GM12878 (cell line): ENCODE measurements at regions not wholly inside any gene's neighbourhood (a gene's known extent, or its start where the extent isn't known, plus 50 kb on each side); places are given as distances from the start of the nearest gene placed in this dataset.

Experiments used
- ATAC-seq: fragments of 200-7000 bp; cut with Tn5 transposase; 3 replicates; pipeline ENCODE4 v1.9.1; 2020; ENCODE audit warnings: mild to moderate bottlenecking, moderate library complexity
- BruUV-seq: library from RNA; stranded (reverse); fragments of 400-500 nt; replicated peaks from 2 replicates; lab custom pipeline; 2021; lab: Mats Ljungman, UMichigan
- CTCF ChIA-PET: fragments of 300-600 bp; sonication (Branson Sonifier 250); formaldehyde crosslinking; extraction: SDS; loops from one replicate; lab custom pipeline; 2021; ENCODE audit warnings: inconsistent platforms; lab: Yijun Ruan, JAX
- POLR2A ChIA-PET: fragments of 350-600 bp; formaldehyde crosslinking; extraction: SDS; loops from one replicate; lab custom pipeline; 2021; ENCODE audit warnings: inconsistent platforms; lab: Charles Lee
- RAD21 ChIA-PET: fragments of 300-600 bp; sonication (Branson Sonifier 250); formaldehyde crosslinking; loops from one replicate; lab custom pipeline; 2023; ENCODE audit warnings: antibody characterized with exemption; ENCODE audit not compliant: unreplicated experiment; lab: Charles Lee
- SMC1A ChIA-PET: fragments of 300-600 bp; sonication (Branson Sonifier 250); formaldehyde crosslinking; loops from one replicate; lab custom pipeline; 2023; ENCODE audit not compliant: unreplicated experiment, uncharacterized antibody; lab: Charles Lee
- DNase-seq: peaks from one replicate; pipeline ENCODE4 v3.0.0-alpha.2; 2011; ENCODE audit warnings: low read depth, low spot score
- FAIRE-seq: peaks from 3 replicates; lab custom pipeline; 2011; peaks lifted over from hg19 to GRCh38; lab: Jason Lieb, UNC
- H2AFZ ChIP-seq: 2 replicates; pipeline ENCODE4 v1.6.0; 2011; ENCODE audit warnings: low read depth, low read length, control low read depth; ENCODE audit not compliant: control insufficient read depth
- H3K27ac ChIP-seq: 2 replicates; pipeline ENCODE4 v1.5.1; 2011; ENCODE audit warnings: control low read depth; ENCODE audit not compliant: control insufficient read depth, insufficient read depth
- H3K27me3 ChIP-seq, 2 experiments: replicated peaks in 1 of 2; 2 replicates each; pipeline versions ENCODE4 v1.6.0 to v1.6.1; 2011; ENCODE audit warnings: low read length in 1 of 2; ENCODE audit not compliant: control insufficient read depth in 2 of 2, insufficient read depth in 2 of 2
- H3K36me3 ChIP-seq, 2 experiments: 2 replicates each; pipeline ENCODE4 v1.5.1; 2011; ENCODE audit warnings: low read length in 1 of 2; ENCODE audit not compliant: control insufficient read depth in 2 of 2, insufficient read depth in 2 of 2
- H3K4me1 ChIP-seq: 2 replicates; pipeline ENCODE4 v1.6.1; 2011; ENCODE audit warnings: mild to moderate bottlenecking, low read length, moderate library complexity, mixed read lengths; ENCODE audit not compliant: control insufficient read depth, insufficient read depth
- H3K4me2 ChIP-seq: 2 replicates; pipeline ENCODE4 v1.6.0; 2011; ENCODE audit warnings: control low read depth; ENCODE audit not compliant: control insufficient read depth, insufficient read depth
- H3K4me3 ChIP-seq: fragments of 200-600 bp; sonication (generic); 2 replicates; pipeline ENCODE4 v1.5.1; 2016
- H3K79me2 ChIP-seq: 2 replicates; pipeline ENCODE4 v1.6.0; 2011; ENCODE audit warnings: low read length; ENCODE audit not compliant: control insufficient read depth, insufficient read depth
- H3K9ac ChIP-seq: 2 replicates; pipeline ENCODE4 v1.8.0; 2011; ENCODE audit warnings: low read length, control low read depth, mixed read lengths; ENCODE audit not compliant: control insufficient read depth, insufficient read depth
- H3K9me3 ChIP-seq: replicated peaks from 3 replicates; pipeline ENCODE4 v1.5.1; 2011; ENCODE audit warnings: mild to moderate bottlenecking, low read length; ENCODE audit not compliant: control insufficient read depth, insufficient read depth
- H4K20me1 ChIP-seq: 2 replicates; pipeline ENCODE4 v1.6.0; 2011; ENCODE audit not compliant: control insufficient read depth, insufficient read depth
- CHD4 ChIP-seq: fragments of 200-600 bp; sonication (generic); IDR thresholded peaks from 2 replicates; pipeline ENCODE4 v1.6.1; 2016; ENCODE audit warnings: mild to moderate bottlenecking
- CREM ChIP-seq: IDR thresholded peaks from 2 replicates; pipeline ENCODE4 v1.6.1; 2014; ENCODE audit warnings: antibody characterized with exemption, low read depth
- MEF2A ChIP-seq: IDR thresholded peaks from 2 replicates; pipeline ENCODE4 v1.6.1; 2011; ENCODE audit warnings: low read depth, mild to moderate bottlenecking, low read length, moderate library complexity; ENCODE audit not compliant: insufficient read depth
- NR2C2 ChIP-seq: IDR thresholded peaks from 2 replicates; pipeline ENCODE4 v1.6.1; 2011; ENCODE audit warnings: borderline replicate concordance, low read depth; ENCODE audit not compliant: control insufficient read depth, insufficient read length
- SP1 ChIP-seq: IDR thresholded peaks from one replicate; pipeline ENCODE4 v1.6.1; 2011; ENCODE audit warnings: low read depth, low read length
- WGBS: methylation state at CpG from one replicate; pipeline ENCODE4 v1.1.6; 2016; ENCODE audit warnings: low lambda C conversion rate; ENCODE audit not compliant: insufficient replicate concordance, insufficient coverage; ENCODE audit errors: missing lambda C conversion rate; 5-methylcytosine and 5-hydroxymethylcytosine counted together
- in situ Hi-C: fragments of 300-500 bp; cut with MboI; formaldehyde crosslinking; loops from 9 replicates; pipeline ENCODE4 v1.14.3; 2018; ENCODE audit warnings: mixed read lengths
- intact Hi-C: fragments of 100-400 bp; cut with micrococcal nuclease; formaldehyde crosslinking; loops from one replicate; pipeline ENCODE4 v1.14.2; 2022; ENCODE audit not compliant: unreplicated experiment
- TF ChIP-seq, protein P1 (sequence below): fragments of 450-650 bp; formaldehyde crosslinking; IDR thresholded peaks from 2 replicates; pipeline ENCODE4 v1.4.0; 2020; ENCODE audit warnings: mild to moderate bottlenecking, moderate library complexity

DNA sequence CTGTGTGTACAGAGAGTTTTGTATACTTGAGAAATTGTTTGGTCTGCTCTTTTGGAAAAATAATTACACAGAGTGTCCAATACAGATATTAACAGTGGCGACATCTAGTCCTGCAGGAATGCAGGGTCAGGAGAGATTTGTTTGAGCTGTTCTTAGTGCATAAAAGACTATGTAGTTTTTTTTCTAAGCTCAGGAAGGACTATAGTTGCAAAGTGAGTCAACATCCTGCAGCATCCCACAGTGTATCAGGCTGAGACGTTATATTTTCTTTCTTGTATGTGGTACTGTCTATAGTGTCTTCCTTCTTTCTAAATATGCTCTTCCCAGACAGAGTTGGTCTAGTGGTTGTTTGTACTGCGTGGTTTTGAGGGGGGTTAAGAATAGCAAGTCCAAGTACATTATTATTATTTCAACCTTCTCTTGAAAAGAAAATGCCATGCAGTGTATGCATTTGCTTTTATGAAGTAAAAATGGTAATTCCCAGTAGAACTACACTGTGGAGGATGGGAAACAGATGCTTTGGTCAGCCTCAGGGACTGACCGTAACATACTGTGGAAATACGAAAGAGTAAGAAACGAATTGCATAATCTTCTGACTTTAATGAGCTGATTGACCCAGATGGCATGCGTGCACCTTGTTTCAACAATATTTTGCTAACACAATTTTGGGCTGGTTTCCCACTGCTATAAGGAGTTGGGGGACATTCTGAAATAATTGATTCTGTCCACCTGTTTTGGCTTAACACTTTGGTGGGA lies 67.4 kb downstream of the DMP1 start:
- H3K9me3 ChIP-seq: no peaks in the 10 kb centered on the region
- H3K36me3 ChIP-seq: no peaks in the 10 kb centered on the region
- SMC1A ChIA-PET: no interaction called here
- DNase-seq: no peak
- H2AFZ ChIP-seq: no peak overlapping the region
- no peaks in the 10 kb centered on the region for H3K79me2 ChIP-seq
- no peak for TF ChIP-seq CREM
- TF ChIP-seq SP1: no peak
- no peak for TF ChIP-seq NR2C2
- TF ChIP-seq, protein P1, sequence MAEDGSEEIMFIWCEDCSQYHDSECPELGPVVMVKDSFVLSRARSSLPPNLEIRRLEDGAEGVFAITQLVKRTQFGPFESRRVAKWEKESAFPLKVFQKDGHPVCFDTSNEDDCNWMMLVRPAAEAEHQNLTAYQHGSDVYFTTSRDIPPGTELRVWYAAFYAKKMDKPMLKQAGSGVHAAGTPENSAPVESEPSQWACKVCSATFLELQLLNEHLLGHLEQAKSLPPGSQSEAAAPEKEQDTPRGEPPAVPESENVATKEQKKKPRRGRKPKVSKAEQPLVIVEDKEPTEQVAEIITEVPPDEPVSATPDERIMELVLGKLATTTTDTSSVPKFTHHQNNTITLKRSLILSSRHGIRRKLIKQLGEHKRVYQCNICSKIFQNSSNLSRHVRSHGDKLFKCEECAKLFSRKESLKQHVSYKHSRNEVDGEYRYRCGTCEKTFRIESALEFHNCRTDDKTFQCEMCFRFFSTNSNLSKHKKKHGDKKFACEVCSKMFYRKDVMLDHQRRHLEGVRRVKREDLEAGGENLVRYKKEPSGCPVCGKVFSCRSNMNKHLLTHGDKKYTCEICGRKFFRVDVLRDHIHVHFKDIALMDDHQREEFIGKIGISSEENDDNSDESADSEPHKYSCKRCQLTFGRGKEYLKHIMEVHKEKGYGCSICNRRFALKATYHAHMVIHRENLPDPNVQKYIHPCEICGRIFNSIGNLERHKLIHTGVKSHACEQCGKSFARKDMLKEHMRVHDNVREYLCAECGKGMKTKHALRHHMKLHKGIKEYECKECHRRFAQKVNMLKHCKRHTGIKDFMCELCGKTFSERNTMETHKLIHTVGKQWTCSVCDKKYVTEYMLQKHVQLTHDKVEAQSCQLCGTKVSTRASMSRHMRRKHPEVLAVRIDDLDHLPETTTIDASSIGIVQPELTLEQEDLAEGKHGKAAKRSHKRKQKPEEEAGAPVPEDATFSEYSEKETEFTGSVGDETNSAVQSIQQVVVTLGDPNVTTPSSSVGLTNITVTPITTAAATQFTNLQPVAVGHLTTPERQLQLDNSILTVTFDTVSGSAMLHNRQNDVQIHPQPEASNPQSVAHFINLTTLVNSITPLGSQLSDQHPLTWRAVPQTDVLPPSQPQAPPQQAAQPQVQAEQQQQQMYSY (CRISPR knock-in tag): no peak
- no peak for TF ChIP-seq CHD4
- TF ChIP-seq MEF2A: no peak
- H3K27me3 ChIP-seq: no peaks in the 10 kb centered on the region
- no peaks in the 10 kb centered on the region for H3K4me1 ChIP-seq
- intact Hi-C loops: no loop called here
- no peak overlapping the region for H3K4me3 ChIP-seq
- 8% methylated on average over 7 of the region's 7 CpGs for WGBS
- CTCF ChIA-PET: no interaction called here
- POLR2A ChIA-PET: no interaction called here
- H3K9ac ChIP-seq: no peak overlapping the region
- no peak for ATAC-seq
- H4K20me1 ChIP-seq: no peaks in the 10 kb centered on the region
- BruUV-seq: no TSS peak
- no peak overlapping the region for H3K27ac ChIP-seq
- in situ Hi-C loops: no loop called here
- RAD21 ChIA-PET: no interaction called here
- FAIRE-seq: no peak
- no peak overlapping the region for H3K4me2 ChIP-seq
